ENCODE measurements at regions not wholly inside any gene's neighbourhood (a gene's known extent, or its start where the extent isn't known, plus 50 kb on each side); places are given as distances from the start of the nearest gene placed in this dataset.

DNA sequence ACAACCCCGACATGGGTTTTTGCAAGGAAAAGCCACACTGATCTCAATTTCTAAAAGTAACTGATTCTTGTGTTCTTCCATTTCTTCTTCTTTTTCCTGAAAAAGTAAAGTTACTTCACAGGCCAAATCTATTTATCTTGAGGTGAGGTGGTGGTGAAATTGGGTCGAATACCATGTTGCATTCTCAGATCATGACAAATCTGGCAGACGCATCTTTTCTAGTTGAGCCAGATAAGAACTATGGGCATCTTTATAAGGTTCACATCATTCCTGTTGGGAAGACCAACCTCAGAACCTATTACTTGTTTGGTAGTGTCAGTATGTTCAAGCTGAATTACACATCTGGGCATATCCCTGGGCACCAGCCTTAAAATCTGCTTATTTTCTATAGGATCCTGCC is 78.6 kb upstream of the USP25 start:
- no peak overlapping the region for H3K4me3 ChIP-seq (ENCODE audit: low read depth, low read length)
- DNase-seq (ENCODE audit: low read depth), result no peak
- TF ChIP-seq, protein P1, sequence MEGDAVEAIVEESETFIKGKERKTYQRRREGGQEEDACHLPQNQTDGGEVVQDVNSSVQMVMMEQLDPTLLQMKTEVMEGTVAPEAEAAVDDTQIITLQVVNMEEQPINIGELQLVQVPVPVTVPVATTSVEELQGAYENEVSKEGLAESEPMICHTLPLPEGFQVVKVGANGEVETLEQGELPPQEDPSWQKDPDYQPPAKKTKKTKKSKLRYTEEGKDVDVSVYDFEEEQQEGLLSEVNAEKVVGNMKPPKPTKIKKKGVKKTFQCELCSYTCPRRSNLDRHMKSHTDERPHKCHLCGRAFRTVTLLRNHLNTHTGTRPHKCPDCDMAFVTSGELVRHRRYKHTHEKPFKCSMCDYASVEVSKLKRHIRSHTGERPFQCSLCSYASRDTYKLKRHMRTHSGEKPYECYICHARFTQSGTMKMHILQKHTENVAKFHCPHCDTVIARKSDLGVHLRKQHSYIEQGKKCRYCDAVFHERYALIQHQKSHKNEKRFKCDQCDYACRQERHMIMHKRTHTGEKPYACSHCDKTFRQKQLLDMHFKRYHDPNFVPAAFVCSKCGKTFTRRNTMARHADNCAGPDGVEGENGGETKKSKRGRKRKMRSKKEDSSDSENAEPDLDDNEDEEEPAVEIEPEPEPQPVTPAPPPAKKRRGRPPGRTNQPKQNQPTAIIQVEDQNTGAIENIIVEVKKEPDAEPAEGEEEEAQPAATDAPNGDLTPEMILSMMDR (IDR thresholded peaks at IDR 0.05; ENCODE audit: control insufficient read depth, extremely low read depth, insufficient read depth), result no peak

DNA sequence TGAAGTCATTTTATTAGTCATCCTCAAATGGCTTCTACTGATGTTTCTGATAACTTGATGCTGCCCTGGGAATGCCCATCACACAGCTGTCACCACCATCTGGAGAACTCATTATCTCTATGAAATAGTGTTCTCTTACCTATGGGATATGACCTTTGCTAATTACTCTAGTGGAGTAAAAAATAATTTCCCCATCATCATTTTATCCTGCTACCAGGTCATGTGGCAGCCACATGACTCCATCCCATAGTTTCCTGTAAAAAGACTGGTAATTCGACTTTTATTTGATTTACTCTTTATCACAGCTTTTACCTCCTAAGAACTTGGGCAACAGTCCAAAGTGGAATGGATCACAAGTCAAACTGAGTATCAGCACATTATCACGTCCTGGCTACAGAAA is 76.1 kb upstream of the USP25 start:
- DNase-seq (ENCODE audit: low read depth), result no peak
- TF ChIP-seq, protein P1 (IDR thresholded peaks at IDR 0.05; ENCODE audit: control insufficient read depth, extremely low read depth, insufficient read depth), result no peak
- H3K4me3 ChIP-seq (ENCODE audit: low read depth, low read length), result no peak overlapping the region

DNA sequence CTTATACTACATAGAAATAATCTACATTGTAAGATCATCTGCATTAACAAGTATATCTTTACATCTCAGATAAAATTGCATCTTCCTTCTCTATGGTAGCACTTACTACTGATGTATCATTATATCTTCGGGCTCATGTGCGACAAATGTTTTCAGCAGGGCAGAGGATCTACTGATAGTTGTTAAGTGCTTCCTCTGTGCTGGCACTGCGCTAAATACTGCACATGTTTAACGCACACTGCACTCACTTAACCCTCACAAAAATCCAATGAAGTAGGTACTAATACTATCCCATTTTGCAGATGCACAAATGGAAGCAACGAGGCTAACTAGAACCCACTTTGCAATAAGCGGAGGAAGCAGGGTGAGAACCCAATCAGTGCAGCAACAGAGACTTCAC is 75.6 kb upstream of the USP25 start:
- TF ChIP-seq, protein P1 (IDR thresholded peaks at IDR 0.05; ENCODE audit: control insufficient read depth, extremely low read depth, insufficient read depth), result no peak
- no peak overlapping the region for H3K4me3 ChIP-seq (ENCODE audit: low read depth, low read length)
- DNase-seq (ENCODE audit: low read depth), result no peak

DNA sequence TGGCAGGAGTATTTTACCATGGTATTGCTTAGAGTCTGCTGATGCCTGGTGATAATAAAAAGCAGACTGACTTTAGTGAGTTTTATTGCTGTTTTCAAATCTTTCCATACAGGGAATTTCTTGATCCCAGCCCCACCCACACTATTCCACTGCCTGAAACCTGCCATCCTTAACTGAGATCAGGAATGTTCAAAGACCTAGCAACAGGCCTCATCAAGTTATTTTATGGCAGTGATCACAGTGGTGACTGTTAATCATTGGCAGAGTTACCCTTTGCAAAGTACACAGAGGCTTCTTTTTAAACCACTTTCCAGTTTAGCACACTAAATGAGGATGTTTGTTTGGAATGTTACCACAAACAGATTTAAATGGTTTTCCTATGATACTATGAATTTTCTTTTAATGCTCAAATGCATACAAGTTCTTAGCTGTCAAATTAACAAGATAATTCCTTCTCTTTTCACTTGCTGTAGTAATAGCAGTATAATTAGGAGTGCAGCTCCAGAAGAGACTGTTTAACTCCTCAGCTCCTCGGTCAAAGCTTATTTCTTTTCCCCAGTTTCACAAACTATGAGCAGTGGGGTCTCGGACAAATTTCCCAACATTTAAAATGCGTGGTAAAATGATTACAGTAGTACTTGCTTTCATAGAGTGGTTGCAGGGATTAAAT is 69.9 kb upstream of the USP25 start:
- peak; percentile 51 for DNase-seq (ENCODE audit: low read depth)

DNA sequence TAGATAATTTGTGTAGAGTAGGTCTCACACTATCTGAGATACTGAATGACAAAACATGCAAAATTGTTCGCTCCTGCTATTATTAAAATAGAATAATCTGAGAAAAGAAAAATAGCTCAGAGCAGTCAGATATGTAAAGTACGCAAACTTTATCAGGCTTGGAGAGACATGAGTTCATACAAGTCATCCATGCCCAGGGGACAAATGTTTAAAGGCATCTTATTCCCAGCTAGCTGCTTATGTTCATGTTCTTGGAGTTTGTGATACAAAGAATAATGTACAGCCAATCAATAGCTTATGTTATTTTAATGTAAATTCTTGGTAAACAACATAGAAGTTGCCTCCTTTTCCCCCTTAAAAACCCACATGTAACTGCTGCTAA is 69.4 kb upstream of the USP25 start:
- H3K4me3 ChIP-seq (ENCODE audit: low read depth, low read length), result no peak overlapping the region
- TF ChIP-seq, protein P1 (IDR thresholded peaks at IDR 0.05; ENCODE audit: control insufficient read depth, extremely low read depth, insufficient read depth), result no peak
- no peak for DNase-seq (ENCODE audit: low read depth)

More for the DNA sequence above, 69.9 kb upstream of the USP25 start:
- TF ChIP-seq, protein P1 (IDR thresholded peaks at IDR 0.05; ENCODE audit: control insufficient read depth, extremely low read depth, insufficient read depth), result no peak
- H3K4me3 ChIP-seq (ENCODE audit: low read depth, low read length), result no peak overlapping the region

DNA sequence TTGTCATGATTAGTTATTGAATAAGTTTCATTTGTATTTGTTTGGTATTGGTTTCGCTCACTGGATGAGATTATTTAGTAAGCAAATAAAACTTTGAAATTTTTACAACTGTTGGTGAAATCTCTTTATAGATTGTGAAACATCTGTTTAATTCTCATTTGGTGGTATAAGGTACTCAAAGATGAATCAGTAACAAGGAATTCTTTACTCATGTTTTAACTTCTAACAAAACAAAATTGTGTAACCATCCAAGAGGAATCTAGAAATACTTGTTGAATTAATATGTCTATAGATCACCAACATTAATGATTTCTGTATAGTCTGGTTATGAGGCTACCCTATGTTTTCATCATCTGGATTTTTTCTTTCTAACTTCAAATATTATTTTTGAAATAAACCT is 62.8 kb upstream of the USP25 start:
- TF ChIP-seq, protein P1 (IDR thresholded peaks at IDR 0.05; ENCODE audit: control insufficient read depth, extremely low read depth, insufficient read depth), result no peak
- DNase-seq (ENCODE audit: low read depth), result no peak
- no peak overlapping the region for H3K4me3 ChIP-seq (ENCODE audit: low read depth, low read length)

DNA sequence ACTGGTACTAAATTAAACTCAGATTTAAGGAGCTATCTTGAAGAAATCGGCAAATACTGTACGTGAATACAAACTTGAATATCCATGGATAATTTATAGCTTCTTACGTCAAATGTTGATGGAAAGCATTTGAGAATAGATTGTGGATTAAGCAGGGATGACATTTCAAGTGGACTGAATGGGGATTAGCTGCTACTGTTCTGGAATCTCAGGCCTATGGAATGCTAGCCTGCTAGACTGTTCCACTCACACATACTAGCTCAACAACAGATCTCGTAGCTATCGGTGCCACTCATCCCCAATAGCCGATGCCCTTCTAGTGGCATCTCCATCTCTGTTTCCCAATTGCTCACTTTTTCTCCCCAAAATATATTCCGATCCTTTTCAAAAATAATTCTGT is 62.0 kb upstream of the USP25 start:
- H3K4me3 ChIP-seq (ENCODE audit: low read depth, low read length), result no peak overlapping the region
- TF ChIP-seq, protein P1 (IDR thresholded peaks at IDR 0.05; ENCODE audit: control insufficient read depth, extremely low read depth, insufficient read depth), result no peak
- DNase-seq (ENCODE audit: low read depth), result no peak
